ENCODE measurements at regions not wholly inside any gene's neighbourhood (a gene's known extent, or its start where the extent isn't known, plus 50 kb on each side); places are given as distances from the start of the nearest gene placed in this dataset.

- no peak overlapping the region for H3K4me3 ChIP-seq (replicated peaks; ENCODE audit: low read depth, low read length)
- DNase-seq (ENCODE audit: low read depth) = no peak
- no peak for TF ChIP-seq CTCF (IDR thresholded peaks at IDR 0.05; ENCODE audit: low read length, missing control alignments)
Observed at GRCh38 chr5:34584165-34584564, 72.0 kb upstream of the RAI14 start.

- H3K4me3 ChIP-seq (replicated peaks; ENCODE audit: low read depth, low read length) = no peak overlapping the region
- DNase-seq (ENCODE audit: low read depth) = peak; percentile 77
- no peak for TF ChIP-seq CTCF (IDR thresholded peaks at IDR 0.05; ENCODE audit: low read length, missing control alignments)
Observed at GRCh38 chr5:34585601-34586104, 70.5 kb upstream of the RAI14 start.

- H3K4me3 ChIP-seq (replicated peaks; ENCODE audit: low read depth, low read length) = no peak overlapping the region
- peak; percentile 97 for DNase-seq (ENCODE audit: low read depth)
- no peak for TF ChIP-seq CTCF (IDR thresholded peaks at IDR 0.05; ENCODE audit: low read length, missing control alignments)
Observed at GRCh38 chr5:34586117-34586885, 69.8 kb upstream of the RAI14 start.

- no peak overlapping the region for H3K4me3 ChIP-seq (replicated peaks; ENCODE audit: low read depth, low read length)
- no peak for TF ChIP-seq CTCF (IDR thresholded peaks at IDR 0.05; ENCODE audit: low read length, missing control alignments)
- peak; percentile 74 for DNase-seq (ENCODE audit: low read depth)
Observed at GRCh38 chr5:34587355-34588241, 68.5 kb upstream of the RAI14 start.

- TF ChIP-seq CTCF (IDR thresholded peaks at IDR 0.05; ENCODE audit: low read length, missing control alignments) = no peak
- no peak for DNase-seq (ENCODE audit: low read depth)
- H3K4me3 ChIP-seq (replicated peaks; ENCODE audit: low read depth, low read length) = no peak overlapping the region
Observed at GRCh38 chr5:34589832-34590231, 66.3 kb upstream of the RAI14 start.

GRCh38 chr5:34591723-34592122, 64.4 kb upstream of the RAI14 start:
- DNase-seq (ENCODE audit: low read depth) = no peak
- H3K4me3 ChIP-seq (replicated peaks; ENCODE audit: low read depth, low read length) = no peak overlapping the region
- no peak for TF ChIP-seq CTCF (IDR thresholded peaks at IDR 0.05; ENCODE audit: low read length, missing control alignments)

Data from fibroblast of pulmonary artery (primary cell).